Choroid plexus epithelial cell (primary cell): ENCODE measurements at regions not wholly inside any gene's neighbourhood (a gene's known extent, or its start where the extent isn't known, plus 50 kb on each side); places are given as distances from the start of the nearest gene placed in this dataset.
A peak's percentile ranks its signal among the peaks of the same experiment; 100 is the strongest.

ENCODE experiments used
- DNase-seq: peaks from one replicate; pipeline ENCODE4 v3.0.0-alpha.2; 2010; ENCODE audit warnings: low read depth
- H3K4me3 ChIP-seq: 2 replicates; pipeline ENCODE4 v1.5.1; 2011; ENCODE audit warnings: low read depth, mild to moderate bottlenecking, control low read depth, low read length, moderate library complexity
- TF ChIP-seq, protein P1 (sequence below): conservative IDR thresholded peaks from 2 replicates; pipeline ENCODE4 v1.5.1; 2011; ENCODE audit warnings: low read depth, mild to moderate bottlenecking, control low read depth, inconsistent platforms, low read length, moderate library complexity

DNA sequence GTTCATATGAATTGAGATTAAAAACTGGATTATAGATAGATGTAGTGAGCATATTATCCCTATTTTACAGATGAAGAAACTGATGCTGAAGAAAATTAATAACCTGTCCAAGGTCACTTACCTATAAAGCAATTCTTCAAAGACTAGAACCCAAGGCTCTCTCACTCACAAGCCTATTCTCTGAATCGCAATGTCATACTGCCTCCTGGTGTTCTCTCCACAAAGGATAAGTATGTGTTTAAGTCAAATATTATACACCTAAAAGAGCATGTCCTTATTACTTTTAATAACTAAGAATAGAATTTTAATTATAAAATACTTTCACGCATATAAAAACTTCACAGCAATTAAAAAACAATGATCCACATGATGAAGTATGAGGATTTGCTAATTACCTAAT, 721.3 kb upstream of the USP15 start:
- TF ChIP-seq, protein P1, sequence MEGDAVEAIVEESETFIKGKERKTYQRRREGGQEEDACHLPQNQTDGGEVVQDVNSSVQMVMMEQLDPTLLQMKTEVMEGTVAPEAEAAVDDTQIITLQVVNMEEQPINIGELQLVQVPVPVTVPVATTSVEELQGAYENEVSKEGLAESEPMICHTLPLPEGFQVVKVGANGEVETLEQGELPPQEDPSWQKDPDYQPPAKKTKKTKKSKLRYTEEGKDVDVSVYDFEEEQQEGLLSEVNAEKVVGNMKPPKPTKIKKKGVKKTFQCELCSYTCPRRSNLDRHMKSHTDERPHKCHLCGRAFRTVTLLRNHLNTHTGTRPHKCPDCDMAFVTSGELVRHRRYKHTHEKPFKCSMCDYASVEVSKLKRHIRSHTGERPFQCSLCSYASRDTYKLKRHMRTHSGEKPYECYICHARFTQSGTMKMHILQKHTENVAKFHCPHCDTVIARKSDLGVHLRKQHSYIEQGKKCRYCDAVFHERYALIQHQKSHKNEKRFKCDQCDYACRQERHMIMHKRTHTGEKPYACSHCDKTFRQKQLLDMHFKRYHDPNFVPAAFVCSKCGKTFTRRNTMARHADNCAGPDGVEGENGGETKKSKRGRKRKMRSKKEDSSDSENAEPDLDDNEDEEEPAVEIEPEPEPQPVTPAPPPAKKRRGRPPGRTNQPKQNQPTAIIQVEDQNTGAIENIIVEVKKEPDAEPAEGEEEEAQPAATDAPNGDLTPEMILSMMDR: peak; percentile 16
- DNase-seq: peak; percentile 5
- H3K4me3 ChIP-seq: no peak overlapping the region

DNA sequence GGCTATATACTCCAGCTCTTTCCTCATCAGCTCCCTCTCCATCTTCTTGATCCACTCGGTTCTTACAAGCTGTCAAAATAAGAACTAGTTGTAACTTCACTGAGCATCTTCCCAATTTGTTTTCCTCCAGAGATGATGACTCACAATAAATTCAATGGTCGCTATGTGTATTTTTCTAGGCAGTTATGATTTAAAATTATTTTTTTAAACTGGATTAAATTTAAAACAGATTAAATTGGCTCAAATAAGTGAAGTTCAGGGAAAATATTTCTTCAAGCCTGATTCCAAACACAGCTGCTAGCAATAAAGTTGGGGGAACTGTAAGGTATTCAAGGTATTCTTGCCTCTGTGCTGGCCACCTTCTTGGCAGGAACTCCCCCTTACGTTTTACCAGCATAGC, 717.7 kb upstream of the USP15 start:
- no peak overlapping the region for H3K4me3 ChIP-seq
- DNase-seq: no peak
- TF ChIP-seq, protein P1: no peak

GRCh38 chr12:61546296-61546695, 713.9 kb upstream of the USP15 start:
- no peak for DNase-seq
- no peak overlapping the region for H3K4me3 ChIP-seq
- TF ChIP-seq, protein P1: no peak

GRCh38 chr12:61553091-61553490, 707.1 kb upstream of the USP15 start:
- DNase-seq: no peak
- TF ChIP-seq, protein P1: no peak

DNA sequence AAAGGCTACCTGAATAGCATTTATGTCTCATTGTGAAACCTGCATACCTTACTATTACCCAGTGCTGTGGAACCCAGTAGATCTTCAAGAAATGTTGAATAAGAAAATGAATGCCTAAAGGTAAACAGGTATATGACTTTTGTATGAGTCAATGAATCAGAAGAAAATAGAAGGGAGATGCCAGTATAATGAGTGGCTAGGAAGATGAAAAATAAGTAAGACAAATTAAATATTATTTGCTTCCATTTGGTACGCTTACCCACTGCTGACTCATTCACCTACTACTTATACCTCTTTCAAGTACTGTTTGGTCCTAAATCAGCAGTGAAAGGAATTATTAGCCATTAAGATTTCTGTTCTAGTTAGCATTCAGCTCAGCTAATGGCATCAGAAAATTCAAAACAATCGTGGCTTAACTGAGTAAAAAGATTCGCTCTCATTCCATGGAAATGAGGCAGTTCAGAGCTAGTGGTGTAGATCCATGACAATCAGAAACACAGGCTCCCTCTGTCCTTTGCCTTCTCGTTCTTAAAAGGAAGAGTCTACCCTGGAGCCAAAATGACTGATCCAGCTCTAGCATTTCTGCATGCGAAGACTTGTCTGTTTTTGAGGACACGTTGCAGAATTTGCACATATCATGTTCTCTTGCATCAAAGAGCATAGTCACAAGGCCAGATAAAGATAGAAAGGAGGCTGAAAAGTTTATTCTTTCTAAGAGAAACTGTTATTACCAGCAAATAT, 705.8 kb upstream of the USP15 start:
- DNase-seq: no peak
- no peak overlapping the region for H3K4me3 ChIP-seq
- TF ChIP-seq, protein P1: no peak

More at GRCh38 chr12:61553091-61553490, 707.1 kb upstream of the USP15 start:
- no peak overlapping the region for H3K4me3 ChIP-seq

DNA sequence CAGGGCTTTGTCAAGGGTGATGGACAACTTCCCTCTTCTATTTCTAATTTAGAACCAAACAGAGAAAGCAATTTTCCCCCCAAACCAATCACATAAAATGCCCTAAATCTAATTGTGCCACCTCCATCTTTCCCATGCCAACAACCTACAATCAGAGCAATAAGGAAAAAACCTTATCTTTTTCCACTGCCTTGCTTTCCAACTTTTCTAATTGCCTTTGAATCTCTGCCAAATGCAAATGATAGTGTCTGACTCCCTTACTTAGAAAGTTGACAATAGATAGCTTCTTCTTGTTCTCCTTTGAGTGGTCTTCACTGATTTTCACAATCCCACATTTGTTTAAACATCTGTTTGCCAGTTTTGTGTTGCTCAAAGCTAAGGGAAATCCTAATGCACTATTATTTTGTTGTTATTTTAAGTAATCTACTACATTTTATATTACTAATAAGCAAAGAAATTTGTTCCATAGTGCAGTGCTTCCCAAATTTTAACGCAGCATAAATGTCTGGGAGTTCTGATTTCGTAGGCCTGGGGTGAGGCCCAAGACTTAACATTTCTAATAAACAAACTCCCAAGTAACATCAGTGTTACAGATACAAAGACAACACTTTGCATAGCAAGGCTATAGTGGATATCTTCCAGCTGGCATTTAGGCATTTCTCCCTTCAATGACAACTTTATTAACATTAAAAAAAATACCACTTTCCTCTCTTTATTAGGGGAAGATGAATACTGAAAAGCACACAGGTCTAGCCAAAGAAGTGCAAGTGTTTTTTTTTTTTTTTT, 696.3 kb upstream of the USP15 start:
- DNase-seq: no peak
- TF ChIP-seq, protein P1: no peak
- H3K4me3 ChIP-seq: no peak overlapping the region
